Hepatocyte (in vitro differentiated cells): ENCODE measurements at regions not wholly inside any gene's neighbourhood (a gene's known extent, or its start where the extent isn't known, plus 50 kb on each side); places are given as distances from the start of the nearest gene placed in this dataset.

Experiments
- DNase-seq: peaks from one replicate; pipeline ENCODE4 v3.0.0-alpha.2; 2016; ENCODE audit warnings: low spot score
- H2AFZ ChIP-seq: fragments of 200-600 bp; sonication (generic); 2 replicates; pipeline ENCODE4 v1.6.0; 2016; ENCODE audit warnings: antibody characterized with exemption, mild to moderate bottlenecking
- H3K27ac ChIP-seq: fragments of 200-600 bp; sonication (generic); 2 replicates; pipeline ENCODE4 v1.5.1; 2016; ENCODE audit warnings: mild to moderate bottlenecking
- H3K27me3 ChIP-seq: fragments of 200-600 bp; sonication (generic); 2 replicates; pipeline ENCODE4 v1.6.1; 2016
- H3K36me3 ChIP-seq: fragments of 200-600 bp; sonication (generic); replicated peaks from 2 replicates; pipeline ENCODE4 v1.5.1; 2016; ENCODE audit warnings: low read depth; ENCODE audit not compliant: insufficient read depth
- H3K4me1 ChIP-seq: fragments of 200-600 bp; sonication (generic); 2 replicates; pipeline ENCODE4 v1.5.1; 2016; ENCODE audit warnings: mild to moderate bottlenecking, moderate library complexity; ENCODE audit not compliant: insufficient read depth
- H3K4me2 ChIP-seq: fragments of 200-600 bp; sonication (generic); 2 replicates; pipeline ENCODE4 v1.6.0; 2016
- H3K4me3 ChIP-seq: fragments of 200-600 bp; sonication (generic); 2 replicates; pipeline ENCODE4 v1.5.1; 2016; ENCODE audit warnings: mild to moderate bottlenecking
- H3K79me2 ChIP-seq: fragments of 200-600 bp; sonication (generic); 2 replicates; pipeline ENCODE4 v1.6.0; 2017; ENCODE audit warnings: mild to moderate bottlenecking
- H3K9me2 ChIP-seq: fragments of 200-600 bp; sonication (generic); replicated peaks from 2 replicates; pipeline ENCODE4 v1.6.0; 2017; ENCODE audit warnings: mild to moderate bottlenecking; ENCODE audit not compliant: insufficient read depth
- H3K9me3 ChIP-seq: fragments of 200-600 bp; sonication (generic); 2 replicates; pipeline ENCODE4 v1.5.1; 2016; ENCODE audit warnings: low read depth, mild to moderate bottlenecking
- H4K20me1 ChIP-seq: fragments of 200-600 bp; sonication (generic); 2 replicates; pipeline ENCODE4 v1.6.0; 2016; ENCODE audit warnings: mild to moderate bottlenecking; ENCODE audit not compliant: insufficient read depth, poor library complexity, severe bottlenecking
- CTCF ChIP-seq: fragments of 200-600 bp; sonication (generic); IDR thresholded peaks from 2 replicates; pipeline ENCODE4 v1.5.1; 2016; ENCODE audit warnings: antibody characterized with exemption, mild to moderate bottlenecking; ENCODE audit not compliant: poor library complexity
- EZH2 ChIP-seq: fragments of 200-600 bp; sonication (generic); IDR thresholded peaks from 2 replicates; pipeline ENCODE4 v1.6.1; 2016; ENCODE audit warnings: antibody characterized with exemption, mild to moderate bottlenecking, borderline replicate concordance
- EZH2phosphoT487 ChIP-seq: fragments of 200-600 bp; sonication (generic); IDR thresholded peaks from one replicate; pipeline ENCODE4 v1.6.1; 2018; ENCODE audit warnings: antibody characterized with exemption, mild to moderate bottlenecking, low read depth, moderate library complexity; ENCODE audit not compliant: unreplicated experiment, severe bottlenecking
- WGBS: methylation state at CpG from one replicate; pipeline ENCODE4 v1.1.6; 2016; ENCODE audit warnings: low lambda C conversion rate; ENCODE audit errors: missing lambda C conversion rate; 5-methylcytosine and 5-hydroxymethylcytosine counted together

- no peak for TF ChIP-seq EZH2
- TF ChIP-seq EZH2phosphoT487: no peak
- no peak for TF ChIP-seq CTCF
- Histone ChIP-seq H3K9me2 (no peaks in the 10 kb centered on the region), H3K9me3 (no peaks in the 10 kb centered on the region), H2AFZ (no peak overlapping the region), H3K36me3 (no peaks in the 10 kb centered on the region), H3K4me3 (no peak overlapping the region), H3K27me3 (no peaks in the 10 kb centered on the region), H3K4me2 (no peak overlapping the region), H3K27ac (no peak overlapping the region), H3K79me2 (no peaks in the 10 kb centered on the region), H3K4me1 (no peaks in the 10 kb centered on the region), H4K20me1 (no peaks in the 10 kb centered on the region)
- DNase-seq: no peak
- 53% methylated on average over 4 of the region's 4 CpGs for WGBS
Measured at GRCh38 chr18:56323673-56324072, 314.7 kb downstream of the TXNL1 start.

GRCh38 chr18:56322406-56322805, 316.0 kb downstream of the TXNL1 start:
- H2AFZ ChIP-seq: no peak overlapping the region

GRCh38 chr18:56321470-56321869, 316.9 kb downstream of the TXNL1 start:
- H3K9me2 ChIP-seq: no peaks in the 10 kb centered on the region
- DNase-seq: no peak
- WGBS: 83% methylated on average over 8 of the region's 8 CpGs

More at GRCh38 chr18:56322406-56322805, 316.0 kb downstream of the TXNL1 start:
- 51% methylated on average over 9 of the region's 9 CpGs for WGBS
- H3K4me1 ChIP-seq: no peaks in the 10 kb centered on the region
- no peak for TF ChIP-seq CTCF
- no peak overlapping the region for H3K27ac ChIP-seq
- H3K36me3 ChIP-seq: no peaks in the 10 kb centered on the region
- H3K27me3 ChIP-seq: no peaks in the 10 kb centered on the region
- no peaks in the 10 kb centered on the region for H3K79me2 ChIP-seq
- no peak overlapping the region for H3K4me2 ChIP-seq
- H3K9me2 ChIP-seq: no peaks in the 10 kb centered on the region
- no peak overlapping the region for H3K4me3 ChIP-seq
- DNase-seq: no peak
- H4K20me1 ChIP-seq: no peaks in the 10 kb centered on the region
- H3K9me3 ChIP-seq: no peaks in the 10 kb centered on the region

More at GRCh38 chr18:56321470-56321869, 316.9 kb downstream of the TXNL1 start:
- Histone ChIP-seq H2AFZ (no peak overlapping the region), H3K4me3 (no peak overlapping the region), H3K4me1 (no peaks in the 10 kb centered on the region), H4K20me1 (no peaks in the 10 kb centered on the region), H3K27ac (no peak overlapping the region), H3K27me3 (no peaks in the 10 kb centered on the region), H3K4me2 (no peak overlapping the region), H3K9me3 (no peaks in the 10 kb centered on the region), H3K36me3 (no peaks in the 10 kb centered on the region), H3K79me2 (no peaks in the 10 kb centered on the region)
- TF ChIP-seq EZH2phosphoT487 (no peak), CTCF (no peak), EZH2 (no peak)
